ENCODE measurements at regions not wholly inside any gene's neighbourhood (a gene's known extent, or its start where the extent isn't known, plus 50 kb on each side); places are given as distances from the start of the nearest gene placed in this dataset.

GRCh38 chr18:24672165-24672941, 211.9 kb downstream of the HRH4 start:
- TF ChIP-seq TAF1 (IDR thresholded peaks at IDR 0.05; ENCODE audit: borderline replicate concordance, insufficient read depth, low read length), result no peak
- TF ChIP-seq POLR2AphosphoS5 (IDR thresholded peaks at IDR 0.05; ENCODE audit: low read depth, low read length), result no peak
- no peak for TF ChIP-seq REST (IDR thresholded peaks at IDR 0.05; ENCODE audit: insufficient read depth in 1 of 2, low read depth in 2 of 2, low read length in 2 of 2)
- no peak for TF ChIP-seq SIN3A (IDR thresholded peaks at IDR 0.05; ENCODE audit: borderline replicate concordance, insufficient read depth, low read length)
